Adrenal gland (tissue), 9 donors: ENCODE measurements at regions not wholly inside any gene's neighbourhood (a gene's known extent, or its start where the extent isn't known, plus 50 kb on each side); places are given as distances from the start of the nearest gene placed in this dataset.
"Not testable (repeated sequence)": the region's sequence is repeated elsewhere in the genome, so short reads cannot be mapped to it uniquely, and the experiment has no call there.

ENCODE experiments used
- DNase-seq, 7 donors: peaks; one replicate each; pipeline ENCODE4 v3.0.0-alpha.2; 2019 to 2020
- H3K27ac ChIP-seq, 5 donors: fragments of 200-600 bp; sonication (generic) in 4 of 5; 1 replicate in 3 of 5; 2 replicates in 2 of 5; pipeline versions ENCODE4 v1.5.1 to v1.8.0; 2016 to 2020; ENCODE audit warnings: mild to moderate bottlenecking in 1 of 5
- H3K27me3 ChIP-seq: fragments of 200-600 bp; 2 replicates; pipeline ENCODE4 v1.8.0; 2021
- H3K36me3 ChIP-seq, 2 donors: fragments of 200-600 bp; replicated peaks in 1 of 2; 1 replicate in 1 of 2; 2 replicates in 1 of 2; pipeline versions ENCODE4 v1.5.1 to v1.8.0; 2018 to 2022
- H3K4me1 ChIP-seq, 2 donors: fragments of 200-600 bp; replicated peaks in 1 of 2; 1 replicate in 1 of 2; 2 replicates in 1 of 2; pipeline versions ENCODE4 v1.5.1 to v1.8.0; 2018 to 2021
- H3K4me3 ChIP-seq, 4 donors: fragments of 200-600 bp; sonication (generic) in 3 of 4; one replicate each; pipeline ENCODE4 v1.5.1; 2016 to 2018
- H3K9me3 ChIP-seq, 3 donors: fragments of 200-600 bp; sonication (generic) in 1 of 3; replicated peaks in 1 of 3; 1 replicate in 2 of 3; 2 replicates in 1 of 3; pipeline versions ENCODE4 v1.5.1 to v1.8.0; 2016 to 2021
- CTCF ChIP-seq, 6 experiments: fragments of 450-650 bp in 4 of 6; fragments of 200-600 bp in 2 of 6; sonication (generic) in 1 of 6; IDR thresholded peaks; 1 replicate in 5 of 6; 2 replicates in 1 of 6; pipeline versions ENCODE4 v1.5.1 to v1.8.0; 2016 to 2021; ENCODE audit warnings: antibody characterized with exemption in 6 of 6, mild to moderate bottlenecking in 2 of 6, moderate library complexity in 1 of 6
- POLR2A ChIP-seq, 2 donors: fragments of 450-650 bp; IDR thresholded peaks; one replicate each; pipeline ENCODE4 v1.6.1; 2017; ENCODE audit warnings: antibody characterized with exemption in 2 of 2, mild to moderate bottlenecking in 2 of 2, moderate library complexity in 1 of 2
- WGBS, 4 donors: extraction: QIAGEN DNeasy Blood & Tissue Kit in 2 of 4; methylation state at CpG; one replicate each; pipeline versions ENCODE4 v1.1.5 to v1.1.7; 2013 to 2017; 5-methylcytosine and 5-hydroxymethylcytosine counted together
- intact Hi-C, 2 donors: fragments of 100-400 bp; cut with DNase I; formaldehyde crosslinking; loops; one replicate each; pipeline versions ENCODE4 v1.14.1 to v1.15.0; 2022 to 2023
- donor health status: healthy with polysubstance abuse.
- donor health status: Bipolar disorder and iron deficiency.
- donor health status: DM: yes; HTN: yes; CAD: no.
- donor health status: DM: no; HTN: no; CAD: no.
- donor health status: DM: no; HTN: no; CAD: no.

GRCh38 chr5:25412116-25412661 lies 767.4 kb upstream of the CDH10 start:
- Histone ChIP-seq H3K4me3 (no peak overlapping the region), H3K4me1 (no peaks in the 10 kb centered on the region), H3K27ac (no peak overlapping the region), H3K36me3 (no peaks in the 10 kb centered on the region), H3K9me3 (no peaks in the 10 kb centered on the region), H3K27me3 (no peaks in the 10 kb centered on the region)
- no peak for TF ChIP-seq POLR2A (IDR thresholded peaks at IDR 0.05)
- no peak for TF ChIP-seq CTCF (IDR thresholded peaks at IDR 0.05)
- DNase-seq = no peak
- 59 to 71% (median 61%) methylated on average over 2 of the region's 2 CpGs for WGBS, 4 donors
- intact Hi-C loops = no loop called here

GRCh38 chr5:25407365-25407764 lies 762.6 kb upstream of the CDH10 start:
- WGBS, 4 donors = 69 to 83% (median 76%) methylated on average over 5 to 6 of the region's 6 CpGs
- H3K4me3 ChIP-seq, H3K36me3 ChIP-seq, H3K9me3 ChIP-seq, DNase-seq, H3K27me3 ChIP-seq, H3K27ac ChIP-seq, H3K4me1 ChIP-seq, intact Hi-C loops: not testable (repeated sequence)

- Histone ChIP-seq H3K27ac (no peak overlapping the region), H3K9me3 (no peaks in the 10 kb centered on the region), H3K36me3 (no peaks in the 10 kb centered on the region), H3K27me3 (no peaks in the 10 kb centered on the region), H3K4me3 (no peak overlapping the region), H3K4me1 (no peaks in the 10 kb centered on the region)
- intact Hi-C loops = no loop called here
- TF ChIP-seq CTCF (IDR thresholded peaks at IDR 0.05) = no peak
- no peak for TF ChIP-seq POLR2A (IDR thresholded peaks at IDR 0.05)
- DNase-seq = no peak
- WGBS, 4 donors = 66 to 80% (median 74%) methylated on average over 1 of the region's 1 CpG
Measured at GRCh38 chr5:25405850-25406249, 761.1 kb upstream of the CDH10 start.

GRCh38 chr5:25399878-25400480 lies 755.2 kb upstream of the CDH10 start:
- 83 to 93% (median 87%) methylated on average over 1 of the region's 1 CpG for WGBS, 4 donors
- Histone ChIP-seq H3K4me3 (no peak overlapping the region), H3K9me3 (no peaks in the 10 kb centered on the region), H3K27me3 (no peaks in the 10 kb centered on the region), H3K27ac (no peak overlapping the region), H3K4me1 (no peaks in the 10 kb centered on the region), H3K36me3 (no peaks in the 10 kb centered on the region)
- no peak for TF ChIP-seq POLR2A (IDR thresholded peaks at IDR 0.05)
- TF ChIP-seq CTCF (IDR thresholded peaks at IDR 0.05) = no peak
- intact Hi-C loops = no loop called here
- DNase-seq = no peak

- TF ChIP-seq CTCF (IDR thresholded peaks at IDR 0.05) = no peak
- no peak for TF ChIP-seq POLR2A (IDR thresholded peaks at IDR 0.05)
- H3K27ac ChIP-seq = no peak overlapping the region
- H3K27me3 ChIP-seq = no peaks in the 10 kb centered on the region
- DNase-seq = no peak
- no peaks in the 10 kb centered on the region for H3K9me3 ChIP-seq
- H3K36me3 ChIP-seq = no peaks in the 10 kb centered on the region
- intact Hi-C loops = no loop called here
- 59 to 77% (median 65%) methylated on average over 1 of the region's 1 CpG for WGBS, 4 donors
- no peak overlapping the region for H3K4me3 ChIP-seq
- H3K4me1 ChIP-seq = no peaks in the 10 kb centered on the region
Measured at GRCh38 chr5:25393957-25394356, 749.2 kb upstream of the CDH10 start.
